Activated CD8-positive, alpha-beta memory T cell treated with anti-CD3 and anti-CD28 coated beads for 4 hours (primary cell): ENCODE measurements at regions not wholly inside any gene's neighbourhood (a gene's known extent, or its start where the extent isn't known, plus 50 kb on each side); places are given as distances from the start of the nearest gene placed in this dataset.

Source experiments
- DNase-seq, 2 donors: peaks; one replicate each; pipeline ENCODE4 v3.0.0-alpha.2; 2020; ENCODE audit warnings: low read depth in 2 of 2

DNA sequence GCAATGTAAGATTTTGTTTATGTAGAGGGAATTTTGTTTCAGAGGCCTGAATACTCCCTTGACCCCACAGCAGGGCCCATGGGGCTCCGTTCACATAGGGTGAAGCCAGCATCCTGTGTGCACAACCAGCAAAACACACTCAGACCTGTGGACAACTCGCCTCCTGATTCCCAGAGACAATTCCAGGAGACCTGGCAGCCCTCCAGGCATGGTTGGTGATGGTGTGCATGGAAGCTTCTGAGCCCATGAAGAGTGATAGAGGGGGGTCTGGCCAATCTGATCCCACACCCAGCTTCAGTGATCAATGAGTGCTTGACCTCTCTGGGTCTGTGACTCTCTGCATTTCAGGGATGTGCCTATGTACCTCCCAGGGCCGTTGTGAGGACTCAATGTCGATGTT, 91.0 kb upstream of the RAB6C start:
- DNase-seq: no peak

DNA sequence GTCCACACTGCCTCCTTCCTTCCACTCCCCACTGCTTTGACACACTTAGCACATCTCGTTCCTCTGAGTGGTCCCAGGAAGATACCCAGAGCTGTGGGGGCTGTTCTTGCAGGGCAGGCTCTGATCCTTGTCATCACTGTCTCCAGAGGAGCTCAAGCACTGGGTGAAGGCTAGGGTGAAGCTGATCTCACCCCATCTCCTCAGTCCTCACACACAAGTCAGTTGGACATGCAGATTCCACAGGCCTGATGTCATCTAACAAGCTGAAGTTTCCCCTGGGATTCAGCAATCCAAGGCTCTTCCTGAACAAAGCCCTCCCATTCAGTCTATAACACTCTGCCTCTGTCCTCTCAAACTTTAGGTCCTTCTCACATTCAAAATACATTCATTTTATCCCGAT, 90.6 kb upstream of the RAB6C start:
- DNase-seq: no peak

DNA sequence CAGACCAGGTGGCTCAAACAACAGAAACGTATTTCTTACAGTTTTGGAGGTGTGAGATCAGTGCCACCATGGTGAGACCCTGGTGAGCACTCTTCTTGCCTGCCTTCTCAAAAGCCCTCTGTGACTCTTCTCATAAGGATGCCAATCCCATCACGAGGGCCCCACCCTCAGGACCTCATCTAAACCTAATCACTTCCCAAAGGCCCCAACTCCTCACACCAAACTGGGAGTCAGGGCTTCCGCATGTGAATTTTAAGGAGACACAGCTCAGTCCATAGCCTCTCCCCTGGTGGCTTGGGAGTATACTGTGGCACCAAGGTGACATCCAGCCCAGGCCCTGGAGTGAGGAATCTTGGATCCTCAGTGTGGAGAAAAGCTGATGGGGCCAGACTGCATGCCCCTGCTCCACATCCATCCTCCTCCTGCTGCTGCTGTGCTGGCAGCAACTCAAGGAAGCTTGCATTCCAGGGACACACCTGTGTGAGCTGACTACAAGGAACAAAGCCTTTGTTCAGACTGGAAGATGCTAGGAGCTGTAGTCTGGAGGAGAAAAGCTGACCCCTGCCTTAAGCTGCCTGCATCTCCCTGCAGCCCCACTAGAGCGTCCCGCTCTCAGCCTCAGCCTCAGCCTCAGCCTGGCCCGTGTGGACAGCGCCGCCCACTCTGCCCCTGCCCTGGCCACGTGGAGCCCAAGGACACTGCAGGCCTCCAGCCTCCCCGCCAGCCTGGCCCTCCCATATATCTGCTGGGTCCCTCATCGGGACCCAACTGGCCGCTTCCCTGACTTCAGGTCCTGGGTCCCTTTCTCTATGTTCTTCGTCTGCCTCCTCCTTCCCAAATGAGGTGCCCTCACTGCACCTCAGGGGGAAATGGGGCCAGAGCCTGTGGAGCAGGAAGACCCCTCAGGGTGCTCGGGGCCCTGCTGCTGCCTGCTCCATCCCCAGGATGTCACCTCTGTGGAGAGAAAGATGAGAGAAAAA, 87.8 kb upstream of the RAB6C start:
- DNase-seq: no peak

DNA sequence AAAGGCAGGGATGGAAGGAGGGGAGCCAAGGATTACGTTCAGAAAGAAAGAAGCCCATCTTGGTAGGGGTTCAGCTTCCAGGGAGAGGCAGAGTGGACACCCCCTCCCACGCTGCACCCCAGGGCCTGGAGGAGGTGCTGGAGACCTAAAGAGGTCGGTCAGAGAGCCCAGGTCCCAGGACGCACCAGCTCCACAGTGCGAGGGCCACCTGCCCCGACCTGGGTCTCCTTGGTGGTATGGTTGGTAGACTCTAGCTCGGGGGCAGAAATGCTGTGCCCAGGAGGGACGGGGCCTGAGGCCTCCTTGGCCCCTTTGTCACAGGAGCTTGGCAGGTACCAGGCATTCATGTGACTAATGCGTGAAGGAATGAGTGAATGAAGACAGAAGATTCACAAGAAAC, 87.1 kb upstream of the RAB6C start:
- no peak for DNase-seq

DNA sequence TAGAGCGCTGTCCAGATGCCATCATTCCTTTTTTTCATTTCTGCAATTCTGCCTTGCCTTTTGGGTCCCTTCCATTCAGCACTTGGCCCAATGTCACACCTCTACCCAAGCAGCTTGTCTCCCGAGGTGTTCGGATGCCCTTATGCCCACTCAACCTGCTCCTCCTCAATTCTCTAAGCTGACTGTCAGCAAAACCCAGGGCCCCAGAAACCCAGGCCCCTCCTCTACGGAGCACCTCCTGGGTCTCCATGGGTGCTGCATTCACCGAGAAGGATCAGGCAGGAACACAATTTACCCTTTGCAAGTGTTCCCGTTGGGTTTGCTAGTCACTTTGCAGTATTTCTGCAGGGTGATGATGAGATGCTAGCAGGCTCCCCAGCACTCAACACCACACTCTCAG, 86.7 kb upstream of the RAB6C start:
- no peak for DNase-seq

DNA sequence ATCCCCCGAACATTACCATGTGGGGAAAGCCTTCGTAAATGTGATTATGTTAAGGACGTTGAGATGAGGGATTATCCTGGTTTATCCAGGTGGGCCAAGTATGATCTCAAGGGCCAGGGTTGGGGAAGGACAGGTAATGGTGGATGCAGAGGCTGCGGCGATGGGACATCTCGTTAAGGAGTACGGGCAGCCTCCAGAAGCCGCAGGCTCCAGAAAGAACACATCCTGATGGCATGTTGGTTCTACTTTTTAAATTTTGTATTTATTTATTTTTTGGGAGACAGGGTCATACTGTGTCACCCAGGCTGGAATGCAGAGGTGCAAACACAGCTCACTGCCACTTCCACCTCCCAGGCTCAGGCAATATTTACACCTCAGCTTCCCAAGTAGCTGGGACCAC, 86.2 kb upstream of the RAB6C start:
- DNase-seq: no peak

DNA sequence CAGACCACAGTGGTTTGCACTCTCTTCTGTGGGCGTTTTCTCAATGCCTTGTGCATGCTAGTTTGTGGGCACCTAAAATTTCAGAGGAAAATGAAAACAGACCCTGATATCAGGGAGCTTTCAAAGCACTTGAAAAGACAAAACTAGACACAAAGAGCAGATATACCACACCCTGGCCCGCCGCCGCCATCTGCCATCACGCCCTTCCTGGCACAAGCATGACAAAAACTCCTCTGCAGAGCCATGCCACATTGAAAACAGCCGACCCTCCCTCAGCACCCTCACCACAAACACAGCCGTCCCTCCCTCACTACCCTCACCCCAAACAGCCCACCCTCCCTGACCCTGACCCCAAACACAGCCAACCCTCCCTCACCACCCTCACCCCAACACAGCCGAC, 84.8 kb upstream of the RAB6C start:
- no peak for DNase-seq

DNA sequence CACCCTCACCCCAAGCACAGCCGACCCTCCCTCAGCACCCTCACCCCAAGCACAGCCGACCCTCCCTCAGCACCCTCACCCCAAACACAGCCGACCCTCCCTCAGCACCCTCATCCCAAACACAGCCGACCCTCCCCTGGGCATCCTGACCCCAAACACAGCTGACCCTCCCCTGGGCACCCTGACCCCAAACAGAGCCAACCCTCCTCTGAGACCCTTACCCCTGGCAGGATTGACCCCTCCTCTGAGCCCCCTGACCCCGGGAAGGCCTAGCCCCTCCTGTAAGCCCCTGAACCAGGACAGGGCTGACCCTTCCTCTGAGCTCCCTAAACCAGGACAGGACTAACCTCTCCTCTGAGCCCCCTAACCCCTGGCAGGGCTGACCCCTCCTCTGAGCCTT, 84.4 kb upstream of the RAB6C start:
- DNase-seq: no peak

DNA sequence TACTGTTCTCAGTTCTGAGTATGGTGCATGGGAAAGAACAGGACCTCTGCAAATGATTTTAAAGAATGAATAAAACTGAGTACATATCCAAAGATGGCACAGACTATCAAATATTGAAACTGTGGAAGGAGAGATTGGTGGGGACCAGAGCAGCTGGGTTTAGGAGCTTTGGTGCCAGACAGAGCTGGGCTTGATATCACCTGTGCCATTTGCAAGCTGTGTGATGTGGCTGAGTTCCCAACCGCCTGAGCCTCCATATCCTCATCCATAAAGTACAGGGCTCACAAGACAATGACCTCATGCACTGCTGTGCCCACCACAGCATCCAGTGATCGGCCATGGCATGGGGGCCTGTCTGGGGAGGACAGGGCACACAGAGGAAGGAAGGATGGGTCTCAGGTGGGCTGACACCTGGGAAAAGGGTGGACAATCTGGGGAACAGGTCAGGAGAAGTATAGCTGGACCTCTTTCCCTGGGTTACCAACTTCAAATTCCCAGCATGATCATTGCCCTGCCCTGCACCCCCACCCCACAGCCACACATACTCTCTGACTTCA, 83.9 kb upstream of the RAB6C start:
- DNase-seq: no peak

DNA sequence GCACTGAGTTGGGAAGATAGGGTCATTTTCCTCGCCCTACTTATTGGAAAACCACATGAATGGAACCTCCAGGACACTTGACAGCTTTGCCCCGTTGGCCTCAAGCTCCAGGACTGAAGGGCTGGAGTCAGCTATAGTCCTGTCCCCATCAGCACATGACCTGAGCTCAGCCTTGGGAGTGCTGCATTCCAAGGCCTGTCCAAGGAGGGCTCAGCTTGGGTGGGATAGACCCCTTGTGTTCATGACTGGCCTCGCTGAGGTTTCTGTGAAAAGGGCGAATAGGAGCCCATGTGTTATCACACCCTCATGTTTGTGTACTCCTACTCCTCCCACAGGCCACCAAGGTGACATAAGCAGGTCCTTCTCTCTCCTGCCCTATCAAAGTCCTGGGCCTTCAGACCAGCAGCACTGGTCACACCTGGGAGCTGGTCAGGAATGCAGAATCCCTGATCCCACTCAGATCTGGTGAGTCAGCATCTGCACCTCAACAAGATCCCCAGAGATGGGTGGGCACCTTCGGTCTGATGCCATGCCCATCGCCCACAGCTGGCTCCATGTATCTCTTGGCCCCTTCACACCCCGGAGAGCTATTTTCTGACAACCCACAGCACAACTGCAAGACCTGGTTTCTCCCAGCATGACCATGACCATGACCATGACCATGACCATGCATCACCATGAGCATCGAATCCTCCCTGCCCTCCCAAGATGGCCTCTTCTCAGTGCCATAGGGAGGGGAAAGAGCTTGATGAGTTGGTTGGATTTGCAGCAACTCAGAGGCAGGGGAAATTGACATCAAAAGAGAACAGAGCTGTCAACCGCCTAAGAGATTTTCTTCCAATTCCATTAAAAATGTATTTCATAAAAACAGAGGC, 83.0 kb upstream of the RAB6C start:
- no peak for DNase-seq

DNA sequence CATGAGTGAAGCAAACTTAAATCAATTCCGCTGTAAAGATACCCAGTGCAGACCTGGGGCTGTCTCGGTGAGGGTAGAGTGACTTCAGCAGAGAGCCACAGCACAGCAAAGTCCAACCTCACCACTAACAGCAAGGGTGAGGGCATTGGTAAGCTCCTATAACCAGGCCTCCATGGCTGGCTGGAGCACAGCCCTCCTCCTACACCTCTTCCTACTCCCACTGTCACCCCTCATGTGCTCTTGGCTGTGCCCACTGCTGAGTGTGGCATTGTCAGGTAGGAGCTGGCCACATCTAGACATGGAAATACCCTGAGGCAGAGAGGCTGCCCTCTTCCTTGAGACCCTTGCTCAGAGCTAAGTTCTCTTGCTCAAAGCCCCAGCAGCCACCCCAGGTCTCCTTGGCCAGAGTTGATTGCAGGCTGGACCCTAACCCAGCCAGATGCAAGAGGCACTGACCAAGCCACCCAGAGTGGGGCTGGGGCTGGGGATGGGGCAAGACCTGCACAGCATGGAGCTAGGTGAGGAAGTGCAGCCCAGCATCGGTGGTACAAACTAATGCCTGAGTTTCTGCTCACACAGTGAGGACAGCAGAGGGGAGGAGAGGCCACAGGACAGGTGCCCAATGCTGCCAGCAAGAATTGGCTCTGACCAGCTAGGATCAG, 77.6 kb upstream of the RAB6C start:
- no peak for DNase-seq

DNA sequence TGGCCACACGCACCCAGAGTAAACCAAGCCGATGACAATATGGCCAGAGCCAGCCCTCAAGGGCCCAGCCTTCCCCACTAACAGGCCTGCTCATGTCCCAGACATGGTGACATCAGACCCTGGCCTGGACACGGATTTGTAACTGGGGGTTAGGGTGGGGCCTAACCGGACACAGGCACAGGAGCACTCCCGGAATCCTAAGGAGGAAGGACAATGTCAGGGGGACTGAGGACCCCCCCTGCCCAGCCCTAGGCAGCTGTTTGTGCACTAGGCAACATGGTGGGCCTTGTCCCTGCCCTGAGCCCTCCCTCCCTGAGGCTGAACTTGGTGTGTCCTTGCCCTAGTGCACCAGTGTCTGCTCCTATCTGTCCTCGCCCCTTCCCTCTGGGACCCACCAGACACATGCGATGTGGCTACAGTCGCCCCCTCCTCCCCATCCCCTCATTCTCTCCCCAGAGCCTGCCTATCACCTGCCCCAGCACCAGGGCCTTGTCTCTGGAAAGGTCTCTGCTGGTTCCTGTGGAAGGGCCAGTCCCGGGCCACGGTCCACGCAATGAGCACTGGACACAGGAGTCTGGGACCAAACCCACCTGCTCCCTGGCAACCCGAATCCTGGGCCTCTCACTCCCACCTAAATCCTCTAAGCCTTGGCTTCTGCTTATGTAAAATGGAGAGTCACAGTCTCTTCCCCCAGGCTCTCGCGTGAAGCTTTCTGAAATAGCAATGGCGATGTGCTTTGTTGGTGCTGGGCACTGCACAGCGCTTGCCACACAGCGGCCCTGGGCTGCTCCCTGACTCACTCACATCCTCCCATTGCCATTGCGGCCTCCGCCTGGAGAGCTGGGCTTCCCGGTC, 76.5 kb upstream of the RAB6C start:
- no peak for DNase-seq

DNA sequence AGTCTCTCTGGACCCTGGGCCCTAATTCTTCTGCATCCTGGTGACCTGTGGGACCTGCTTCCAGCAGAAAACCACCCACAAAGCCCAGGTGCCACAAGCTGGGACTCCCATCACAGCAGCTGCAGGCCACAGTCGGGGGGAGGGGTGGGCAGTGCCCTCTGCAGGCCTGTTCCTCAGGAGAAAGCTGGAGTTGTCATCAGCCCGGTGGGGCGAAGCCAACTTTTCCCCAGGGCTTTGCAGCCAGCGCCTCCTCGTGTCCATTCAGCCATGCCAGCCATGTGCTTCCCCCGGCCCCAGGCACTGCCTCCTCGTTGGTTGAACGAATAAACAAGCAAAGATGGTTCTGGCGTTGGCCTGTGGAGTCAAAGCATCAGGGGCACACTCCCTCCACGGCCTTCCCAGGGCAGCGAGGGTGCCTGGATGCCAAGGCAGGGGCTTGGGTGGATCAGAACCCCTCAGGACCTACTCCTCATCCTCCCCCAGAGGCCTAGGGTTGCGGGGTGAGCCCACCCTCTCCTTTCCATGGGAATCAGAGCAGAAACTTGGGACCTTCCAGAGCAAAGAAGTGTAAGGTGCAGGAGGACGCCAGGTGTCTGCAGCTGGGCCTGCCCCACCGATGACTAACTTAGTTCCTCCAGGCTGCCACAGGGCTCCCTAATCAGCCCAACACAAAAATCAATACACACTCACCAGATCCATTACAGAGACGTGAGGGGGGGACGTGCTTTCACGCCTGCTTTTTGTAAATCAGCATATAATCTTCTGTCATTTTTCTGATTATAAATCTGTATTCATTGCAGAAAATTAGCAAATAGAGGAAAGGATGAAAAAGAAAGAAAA, 75.7 kb upstream of the RAB6C start:
- no peak for DNase-seq

DNA sequence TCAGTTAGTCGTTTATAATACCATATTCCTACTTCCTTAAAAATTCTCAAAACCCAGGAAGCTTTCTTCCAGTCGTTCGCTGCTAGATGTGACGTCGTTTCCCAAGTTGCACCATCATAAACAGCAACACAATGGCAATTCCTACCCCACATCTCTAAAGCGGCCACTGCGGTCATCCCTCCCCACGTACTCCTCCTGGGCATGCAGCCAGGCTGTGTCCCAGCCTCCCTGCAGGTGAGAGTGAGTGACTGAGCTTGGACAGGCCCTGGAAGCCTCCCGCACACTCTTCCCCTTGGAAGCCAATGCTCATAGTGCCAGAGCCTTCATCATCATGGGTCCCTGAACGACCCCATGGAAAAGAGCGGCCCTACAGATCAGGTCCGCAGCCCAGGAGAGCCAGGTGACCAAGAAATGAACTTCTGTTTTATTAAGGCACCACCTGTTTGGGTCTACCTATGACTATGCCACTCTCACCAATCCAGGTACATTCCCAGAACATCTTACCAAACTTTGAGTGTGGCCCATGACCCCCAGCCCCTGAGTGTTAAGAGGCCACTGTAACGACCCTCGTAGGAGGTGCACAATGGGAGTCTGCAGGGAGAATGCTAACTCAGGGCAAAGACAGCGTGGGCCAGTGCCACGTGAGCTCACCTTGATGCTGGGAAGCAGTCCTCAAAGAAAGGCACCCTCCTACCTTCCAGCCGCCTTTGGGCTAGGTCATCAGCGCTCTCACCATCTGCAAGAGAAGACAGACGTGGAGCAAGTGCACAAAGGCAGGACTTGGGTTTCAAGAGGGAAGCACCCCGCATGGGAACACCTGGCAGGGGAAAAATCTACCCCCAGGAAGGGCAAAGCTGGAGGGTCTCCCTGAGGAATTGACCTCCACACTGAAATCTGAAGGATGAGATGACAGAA, 74.7 kb upstream of the RAB6C start:
- no peak for DNase-seq

DNA sequence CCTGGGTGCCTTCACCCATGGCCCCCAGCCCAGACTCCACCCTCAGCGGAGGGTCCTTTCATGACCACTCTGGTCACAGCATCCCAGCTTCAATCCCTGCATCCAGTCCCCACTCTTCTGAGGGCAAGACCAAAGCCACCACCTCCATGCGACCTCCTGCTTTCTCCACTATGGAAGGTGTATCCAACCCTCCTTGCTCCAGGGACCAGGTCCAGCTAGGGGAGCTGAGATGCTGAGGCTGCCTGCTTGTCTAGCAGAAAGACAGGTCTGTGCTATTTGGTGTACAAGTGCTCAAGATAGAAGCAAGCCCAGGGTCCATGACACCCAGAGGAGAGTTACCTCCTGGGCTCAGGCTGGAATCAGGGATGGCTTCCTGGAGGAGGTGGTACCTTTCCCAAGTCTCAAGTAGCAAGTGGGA, 73.8 kb upstream of the RAB6C start:
- DNase-seq: no peak

DNA sequence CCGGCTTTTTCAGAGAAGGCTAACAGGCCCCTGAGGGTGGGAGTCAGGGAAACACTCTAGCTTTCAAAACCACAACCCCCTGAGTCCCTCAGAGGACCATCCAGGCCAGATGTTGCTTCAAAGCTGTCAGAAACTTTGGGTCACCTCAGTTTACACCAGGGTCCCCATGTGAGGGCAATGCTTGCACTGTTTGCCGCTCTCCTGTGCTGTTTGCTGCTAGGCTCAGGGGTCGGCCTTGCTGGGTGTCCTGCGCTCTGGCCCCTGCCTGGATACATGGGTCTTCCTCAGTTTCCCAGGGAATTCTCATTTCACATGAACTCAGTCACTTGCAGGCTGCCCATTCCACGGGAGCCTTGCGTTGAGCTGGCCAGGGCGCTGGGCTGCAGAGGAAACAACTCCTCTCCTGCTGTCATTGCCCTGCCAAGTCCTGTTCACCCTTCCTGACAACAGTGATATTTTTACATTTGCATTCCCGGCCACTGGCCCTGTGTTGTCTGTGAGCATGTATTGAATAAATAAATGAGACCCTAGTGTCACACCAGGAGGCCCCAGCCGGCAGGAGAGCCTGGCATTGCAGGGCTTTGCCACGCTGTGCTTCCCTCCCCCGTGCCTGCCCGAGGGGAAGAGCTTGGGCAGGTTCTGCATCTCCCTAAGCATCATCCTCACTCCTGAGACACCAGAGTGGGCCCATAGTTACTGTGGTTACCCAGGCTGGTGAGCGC, 73.2 kb upstream of the RAB6C start:
- DNase-seq: no peak

DNA sequence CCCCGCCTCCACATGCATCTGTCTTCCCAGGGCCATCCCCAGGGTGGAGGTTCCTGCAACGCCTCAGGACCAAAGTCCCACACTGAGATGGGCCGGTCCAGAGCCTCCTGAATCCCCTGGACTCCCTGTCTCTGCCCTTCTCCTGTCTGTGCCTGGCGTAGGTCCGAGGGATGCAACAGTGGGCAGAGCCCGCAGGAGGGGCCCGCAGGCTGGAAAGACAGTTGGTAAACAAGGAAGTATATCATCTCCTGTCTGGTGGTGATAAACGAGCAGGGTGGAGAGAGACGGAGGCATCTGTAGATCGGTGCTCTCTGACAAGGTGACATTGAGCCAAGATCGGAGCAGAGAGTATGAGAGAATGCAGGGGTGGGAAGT, 72.6 kb upstream of the RAB6C start:
- DNase-seq: no peak

DNA sequence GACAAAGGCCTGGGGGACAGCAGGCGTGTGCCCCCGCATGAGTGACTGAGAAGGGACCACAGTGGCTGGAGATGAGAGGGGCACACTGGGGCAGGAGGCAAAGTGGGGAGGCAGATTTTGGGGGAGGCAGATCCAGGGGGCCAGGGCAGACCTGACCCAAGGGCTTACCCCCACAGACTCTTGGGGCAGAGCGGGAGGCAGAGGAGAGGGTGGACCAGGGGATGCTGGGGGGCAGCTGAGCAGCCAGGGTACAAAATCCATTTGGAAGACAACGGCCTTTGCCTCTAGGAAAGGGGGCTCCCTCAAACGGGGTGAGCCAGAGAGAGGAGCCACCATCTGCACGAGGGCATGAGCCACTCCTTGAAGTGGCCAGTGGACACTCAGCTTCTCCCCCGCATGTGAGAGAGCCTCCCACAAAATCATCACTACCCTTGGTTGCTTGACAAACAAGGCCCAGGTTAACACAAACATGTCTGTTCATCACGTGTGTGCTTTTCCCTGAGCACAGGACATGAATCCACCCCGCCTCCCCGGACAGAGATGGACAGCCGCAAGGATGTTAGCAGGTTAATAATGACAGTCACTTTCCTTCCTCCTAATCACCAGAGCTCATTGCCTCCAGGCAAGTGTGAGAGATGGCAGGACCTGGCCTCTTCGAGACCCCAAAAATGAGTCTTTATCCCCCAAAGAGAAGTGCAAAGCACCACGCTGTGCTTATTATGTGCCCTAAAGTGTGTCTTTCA, 72.0 kb upstream of the RAB6C start:
- DNase-seq: no peak
